ENCODE measurements at regions not wholly inside any gene's neighbourhood (a gene's known extent, or its start where the extent isn't known, plus 50 kb on each side); places are given as distances from the start of the nearest gene placed in this dataset. TPM values are rescaled to one million over a fixed set of nuclear protein-coding genes. Genes with fewer than 3 reads are reported as not detected.

DNA sequence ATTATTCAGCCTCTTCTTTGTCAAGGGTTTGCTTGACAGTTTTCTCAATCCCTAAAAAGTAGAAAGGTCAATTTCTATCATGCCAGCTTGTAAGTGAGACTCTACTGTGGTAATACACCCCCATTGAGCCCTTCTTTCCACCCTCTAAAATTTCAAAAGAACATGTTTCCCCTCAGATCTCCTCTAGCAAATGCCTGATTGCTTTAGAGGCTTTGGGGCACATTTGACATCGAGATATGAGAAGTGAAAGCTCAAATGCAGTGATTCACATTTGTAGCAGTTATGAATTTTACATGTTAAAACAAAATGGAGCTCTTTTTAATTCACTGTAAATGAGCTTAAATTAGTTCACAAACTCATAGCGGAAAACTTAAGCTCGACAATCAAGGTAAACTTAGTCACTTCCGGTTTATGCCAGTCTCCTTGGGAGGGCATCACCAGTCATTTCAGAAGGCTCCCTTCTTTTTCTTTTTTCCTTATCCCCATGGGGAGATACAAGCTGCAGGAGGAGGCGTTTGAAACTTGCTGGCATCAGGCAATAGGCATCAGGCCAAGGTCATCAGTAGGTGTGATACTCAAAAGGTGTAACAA is 55.3 kb upstream of the ADO start:
- TF ChIP-seq POLR2A (IDR thresholded peaks at IDR 0.05; ENCODE audit: low read depth, low read length), result no peak
- TF ChIP-seq EZH2 (IDR thresholded peaks at IDR 0.05; ENCODE audit: borderline replicate concordance, low read depth, low read length, severe bottlenecking), result no peak
- no peaks in the 10 kb centered on the region for H3K9me1 ChIP-seq (replicated peaks; ENCODE audit: control insufficient read depth, extremely low read depth, insufficient read depth, low read length)
- POLR2A ChIA-PET, result no interaction called here
- FAIRE-seq (no peak), DNase-seq (ENCODE audit: low read depth, low spot score) (no peak)
- peaks cover 0 to 10% of the 10 kb centered on the region in 2 experiments for H3K27me3 ChIP-seq (ENCODE audit: control insufficient read depth in 2 of 2, insufficient read depth in 2 of 2, low read length in 2 of 2)
- H3K9me3 ChIP-seq (replicated peaks; ENCODE audit: control insufficient read depth, insufficient read depth, low read length), result no peaks in the 10 kb centered on the region
- intact Hi-C loops (cut with micrococcal nuclease), result no loop called here
- H3K9ac ChIP-seq (replicated peaks; ENCODE audit: extremely low read depth, insufficient read depth, low read length), result no peak overlapping the region
- BruUV-seq (replicated peaks), result no TSS peak
- no peak overlapping the region for H2AFZ ChIP-seq (ENCODE audit: low read depth, low read length)
- no peaks in the 10 kb centered on the region for H3K36me3 ChIP-seq (ENCODE audit: control insufficient read depth in 2 of 2, extremely low read depth in 1 of 2, insufficient read depth in 2 of 2, low read length in 2 of 2)
- H3K79me2 ChIP-seq (ENCODE audit: control insufficient read depth, insufficient read depth, low read length), result no peaks in the 10 kb centered on the region
- H3K4me3 ChIP-seq (replicated peaks in 1 of 3; ENCODE audit: insufficient read depth in 1 of 3, low read depth in 1 of 3, low read length in 3 of 3), result no peak overlapping the region
- H3K27ac ChIP-seq (ENCODE audit: insufficient read depth, low read depth, low read length), result no peak overlapping the region
- H3K4me1 ChIP-seq (ENCODE audit: control insufficient read depth, extremely low read depth, insufficient read depth, low read length), result no peaks in the 10 kb centered on the region
- dilution Hi-C loops (cut with MboI; ENCODE audit: extremely low pct_ligation_motif_present, low sequenced_read_pairs), result no loop called here
- CTCF ChIA-PET, result interaction anchor here (0.6 to 1.3 kb wide), 4 partner anchors 11 to 1157 kb away, joined by 3 to 5 read pairs (median 4); no protein-coding TSS in a partner anchor
- no peak overlapping the region for H3K4me2 ChIP-seq (ENCODE audit: insufficient read depth, low read length)
- H4K20me1 ChIP-seq (replicated peaks; ENCODE audit: control insufficient read depth, extremely low read depth, insufficient read depth, low read length), result no peaks in the 10 kb centered on the region

Small RNAs in the stretch of these regions (small RNA-seq; reads per million reads assigned to genes)
- gene ALDH7A1P4 (ENCODE audit: insufficient read depth, insufficient read length, low read depth, low replicate concordance), result not detected
